ENCODE measurements at regions not wholly inside any gene's neighbourhood (a gene's known extent, or its start where the extent isn't known, plus 50 kb on each side); places are given as distances from the start of the nearest gene placed in this dataset.

GRCh38 chr7:25788961-25789620 lies 362.9 kb upstream of the NFE2L3 start:
- TF ChIP-seq CTCF (conservative IDR thresholded peaks at IDR 0.05; ENCODE audit: low read depth, low read length) = no peak
- TF ChIP-seq EZH2 (IDR thresholded peaks at IDR 0.05; ENCODE audit: low read length, unreplicated experiment) = no peak
- TF ChIP-seq EZH2phosphoT487 (IDR thresholded peaks at IDR 0.05; ENCODE audit: borderline replicate concordance, low read length) = no peak
- Histone ChIP-seq H4K20me1 (ENCODE audit: low read length) (no peaks in the 10 kb centered on the region), H3K79me2 (ENCODE audit: low read length) (no peaks in the 10 kb centered on the region), H3K4me1 (ENCODE audit: insufficient read depth, low read length) (no peaks in the 10 kb centered on the region), H3K4me2 (ENCODE audit: low read length) (no peak overlapping the region), H3K27me3 (ENCODE audit: low read length) (peaks cover 12% of the 10 kb centered on the region; the same call in 1 of the 2 replicates), H3K4me3 (ENCODE audit: low read length) (no peak overlapping the region), H3K9ac (ENCODE audit: low read length) (no peak overlapping the region), H3K36me3 (ENCODE audit: low read depth, low read length) (no peaks in the 10 kb centered on the region), H3K27ac (ENCODE audit: low read length) (no peak overlapping the region), H3K9me3 (ENCODE audit: low read length) (no peaks in the 10 kb centered on the region), H3K9me2 (replicated peaks; ENCODE audit: low read length) (no peaks in the 10 kb centered on the region), H3F3A (ENCODE audit: low read length, unreplicated experiment) (no peaks in the 10 kb centered on the region), H2AFZ (ENCODE audit: low read length) (no peak overlapping the region)
- ChIA-PET POLR2A (ENCODE audit: unreplicated experiment) (no interaction called here), CTCF (no interaction called here)
- no peak for DNase-seq
- BruUV-seq (replicated peaks) = no TSS peak
- ATAC-seq = no peak
- intact Hi-C loops (cut with micrococcal nuclease) = no loop called here

DNA sequence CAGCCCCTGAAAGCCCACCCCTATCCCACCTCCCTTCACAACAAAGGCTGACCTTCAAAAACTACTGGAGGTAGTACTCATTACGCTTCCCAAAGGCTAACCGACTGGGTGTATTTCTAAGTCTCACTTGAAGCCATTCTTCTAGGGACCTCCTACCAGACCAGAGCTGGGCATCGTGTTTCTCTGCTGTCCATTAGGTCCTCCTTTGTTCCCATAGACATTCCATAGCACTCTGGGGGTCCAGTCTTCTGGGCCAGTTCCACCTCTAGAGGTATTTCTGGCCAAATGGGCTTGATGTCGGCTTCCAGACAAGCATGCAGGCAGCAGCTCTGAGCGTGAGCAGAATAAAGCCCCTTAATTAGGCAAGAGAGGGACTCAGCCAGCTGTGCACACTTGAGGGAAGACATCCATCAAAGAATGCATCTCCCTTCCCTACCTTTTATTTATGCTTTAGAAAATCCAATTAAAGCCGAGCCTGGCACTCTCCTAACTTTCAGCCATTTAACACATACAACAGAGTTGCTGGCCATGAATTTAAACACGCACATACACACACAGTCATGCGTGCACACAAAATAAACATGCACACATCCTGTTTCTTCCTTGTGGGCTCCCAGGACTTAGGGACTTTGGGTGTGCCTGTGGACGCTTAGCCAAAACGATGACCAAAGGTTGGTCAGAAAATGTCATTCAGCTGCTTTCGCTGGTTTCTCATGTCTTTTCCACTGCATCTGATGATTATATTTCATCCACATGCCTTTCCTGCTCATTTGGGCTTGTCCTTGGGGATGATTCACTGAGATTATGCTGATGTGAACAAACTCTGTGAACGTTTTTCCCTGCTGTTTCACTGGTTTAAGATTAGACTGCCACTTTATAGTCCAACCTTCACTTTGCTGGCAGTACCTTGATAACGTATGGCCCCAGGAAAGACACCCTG lies 362.0 kb upstream of the NFE2L3 start:
- TF ChIP-seq CTCF (conservative IDR thresholded peaks at IDR 0.05; ENCODE audit: low read depth, low read length) (no peak), EZH2 (IDR thresholded peaks at IDR 0.05; ENCODE audit: low read length, unreplicated experiment) (no peak)
- CTCF ChIA-PET = no interaction called here
- POLR2A ChIA-PET (ENCODE audit: unreplicated experiment) = no interaction called here
- Histone ChIP-seq H3K4me3 (ENCODE audit: low read length) (no peak overlapping the region), H2AFZ (ENCODE audit: low read length) (no peak overlapping the region), H3K36me3 (ENCODE audit: low read depth, low read length) (no peaks in the 10 kb centered on the region), H3K27me3 (ENCODE audit: low read length) (peaks cover 14% of the 10 kb centered on the region; the same call in 1 of the 2 replicates), H3K9me2 (replicated peaks; ENCODE audit: low read length) (no peaks in the 10 kb centered on the region), H3K4me1 (ENCODE audit: insufficient read depth, low read length) (no peaks in the 10 kb centered on the region), H3K27ac (ENCODE audit: low read length) (no peak overlapping the region), H3K79me2 (ENCODE audit: low read length) (no peaks in the 10 kb centered on the region), H4K20me1 (ENCODE audit: low read length) (no peaks in the 10 kb centered on the region), H3K9me3 (ENCODE audit: low read length) (no peaks in the 10 kb centered on the region), H3K4me2 (ENCODE audit: low read length) (no peak overlapping the region), H3K9ac (ENCODE audit: low read length) (no peak overlapping the region), H3F3A (ENCODE audit: low read length, unreplicated experiment) (no peaks in the 10 kb centered on the region)
- no peak for ATAC-seq
- intact Hi-C loops (cut with micrococcal nuclease) = no loop called here
- no TSS peak for BruUV-seq (replicated peaks)
- DNase-seq = no peak

DNA sequence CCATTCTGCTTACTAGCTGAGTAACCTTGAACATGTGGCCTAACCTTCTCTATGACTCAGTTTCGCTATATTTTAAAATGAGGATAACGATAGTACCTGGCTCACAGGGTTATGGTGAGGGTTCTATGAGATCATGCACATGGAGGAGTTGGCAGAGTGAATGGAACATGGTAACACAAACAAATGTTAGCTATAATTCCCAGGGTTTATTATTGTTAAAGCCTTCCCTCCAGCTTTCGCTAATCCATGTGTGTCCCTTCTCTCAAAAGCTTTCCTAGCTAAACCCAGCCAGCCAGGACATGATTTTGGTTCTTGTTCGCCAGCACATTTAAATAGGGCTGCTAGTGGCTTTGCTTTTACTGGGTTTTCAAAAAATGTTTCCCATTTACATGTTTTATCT lies 361.0 kb upstream of the NFE2L3 start:
- DNase-seq (no peak), ATAC-seq (no peak)
- no peak overlapping the region for H3K27ac ChIP-seq (ENCODE audit: low read length)
- intact Hi-C loops (cut with micrococcal nuclease) = no loop called here
- POLR2A ChIA-PET (ENCODE audit: unreplicated experiment) = no interaction called here
- H4K20me1 ChIP-seq (ENCODE audit: low read length) = no peaks in the 10 kb centered on the region
- no peak overlapping the region for H3K4me3 ChIP-seq (ENCODE audit: low read length)
- H3K9ac ChIP-seq (ENCODE audit: low read length) = no peak overlapping the region
- H3K4me2 ChIP-seq (ENCODE audit: low read length) = no peak overlapping the region
- H3K9me2 ChIP-seq (replicated peaks; ENCODE audit: low read length) = no peaks in the 10 kb centered on the region
- H2AFZ ChIP-seq (ENCODE audit: low read length) = no peak overlapping the region
- no peaks in the 10 kb centered on the region for H3F3A ChIP-seq (ENCODE audit: low read length, unreplicated experiment)
- H3K27me3 ChIP-seq (ENCODE audit: low read length) = peaks cover 14% of the 10 kb centered on the region; the same call in 1 of the 2 replicates
- CTCF ChIA-PET = no interaction called here
- H3K36me3 ChIP-seq (ENCODE audit: low read depth, low read length) = no peaks in the 10 kb centered on the region
- H3K4me1 ChIP-seq (ENCODE audit: insufficient read depth, low read length) = no peaks in the 10 kb centered on the region
- no peak for TF ChIP-seq EZH2phosphoT487 (IDR thresholded peaks at IDR 0.05; ENCODE audit: borderline replicate concordance, low read length)
- TF ChIP-seq CTCF (conservative IDR thresholded peaks at IDR 0.05; ENCODE audit: low read depth, low read length) = no peak
- no peak for TF ChIP-seq EZH2 (IDR thresholded peaks at IDR 0.05; ENCODE audit: low read length, unreplicated experiment)
- no peaks in the 10 kb centered on the region for H3K9me3 ChIP-seq (ENCODE audit: low read length)
- no TSS peak for BruUV-seq (replicated peaks)
- H3K79me2 ChIP-seq (ENCODE audit: low read length) = no peaks in the 10 kb centered on the region

Data from PC-3 (cell line).